HFFc6 (cell line): ENCODE measurements at regions not wholly inside any gene's neighbourhood (a gene's known extent, or its start where the extent isn't known, plus 50 kb on each side); places are given as distances from the start of the nearest gene placed in this dataset.
A peak's percentile ranks its signal among the peaks of the same experiment; 100 is the strongest.

Experiments
- DNase-seq: peaks from one replicate; pipeline ENCODE4 v3.0.0-alpha.2; 2018
- H3K27ac Mint-ChIP-seq: 2 replicates; pipeline ENCODE4 v1.8.0; 2020; ENCODE audit warnings: mild to moderate bottlenecking, mixed read lengths
- H3K27me3 Mint-ChIP-seq: 2 replicates; pipeline ENCODE4 v1.8.0; 2021; ENCODE audit warnings: mild to moderate bottlenecking, moderate library complexity, mixed read lengths; ENCODE audit not compliant: insufficient read depth
- H3K36me3 Mint-ChIP-seq: 2 replicates; pipeline ENCODE4 v1.8.0; 2021; ENCODE audit warnings: low read depth, mixed read lengths
- H3K4me1 Mint-ChIP-seq: 2 replicates; pipeline ENCODE4 v1.8.0; 2020; ENCODE audit warnings: low read depth, mixed read lengths
- H3K4me3 Mint-ChIP-seq: 2 replicates; pipeline ENCODE4 v1.8.0; 2020; ENCODE audit warnings: mild to moderate bottlenecking, moderate library complexity, mixed read lengths
- H3K9me3 Mint-ChIP-seq: 2 replicates; pipeline ENCODE4 v1.8.0; 2020; ENCODE audit warnings: mild to moderate bottlenecking, mixed read lengths
- CTCF ChIP-seq: fragments of 200-600 bp; sonication (generic); IDR thresholded peaks from 2 replicates; pipeline ENCODE4 v1.5.0; 2021; ENCODE audit warnings: antibody characterized with exemption, mild to moderate bottlenecking

GRCh38 chr16:86964796-86965241, 352.4 kb downstream of the C16orf95 start:
- Mint-ChIP-seq H3K4me1 (peaks cover 19% of the 10 kb centered on the region), H3K36me3 (0 out of 2 replicates have a peak, but pooled peaks cover under 1% of the 10 kb centered on the region), H3K27me3 (peaks cover 65% of the 10 kb centered on the region), H3K27ac (no peak overlapping the region), H3K4me3 (no peak overlapping the region), H3K9me3 (peaks cover 2% of the 10 kb centered on the region)
- no peak for TF ChIP-seq CTCF
- no peak for DNase-seq

DNA sequence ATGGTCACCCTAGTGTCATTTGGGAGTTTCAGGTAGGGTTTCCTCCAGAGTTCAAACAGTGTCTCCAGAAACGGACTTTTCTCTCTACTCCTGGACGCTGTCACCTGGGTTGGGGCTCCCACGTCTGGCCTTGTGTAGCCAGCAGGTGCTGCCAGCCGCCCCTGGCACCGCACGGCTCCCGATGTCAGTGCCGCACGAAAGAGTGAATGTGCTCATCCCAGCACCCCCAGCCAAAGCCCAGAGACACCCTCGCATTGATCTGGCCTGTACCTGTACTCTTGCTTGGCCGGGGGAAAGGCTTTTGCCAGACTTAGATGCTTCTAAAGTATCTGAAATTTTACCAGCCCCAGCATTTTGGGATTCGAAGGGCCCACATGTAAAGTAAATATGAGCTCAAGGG, 351.9 kb downstream of the C16orf95 start:
- no peak overlapping the region for H3K27ac Mint-ChIP-seq
- H3K4me3 Mint-ChIP-seq: no peak overlapping the region
- peaks cover 5% of the 10 kb centered on the region; the same call in 1 of the 2 replicates for H3K36me3 Mint-ChIP-seq
- H3K4me1 Mint-ChIP-seq: peaks cover 17% of the 10 kb centered on the region
- peaks cover 65% of the 10 kb centered on the region for H3K27me3 Mint-ChIP-seq
- no peak for DNase-seq
- TF ChIP-seq CTCF: no peak
- peaks cover 5% of the 10 kb centered on the region for H3K9me3 Mint-ChIP-seq

GRCh38 chr16:86965840-86966550, 351.2 kb downstream of the C16orf95 start:
- no peak overlapping the region for H3K27ac Mint-ChIP-seq
- no peak for DNase-seq
- H3K9me3 Mint-ChIP-seq: peaks cover 5% of the 10 kb centered on the region
- H3K27me3 Mint-ChIP-seq: peaks cover 62% of the 10 kb centered on the region
- no peak overlapping the region for H3K4me3 Mint-ChIP-seq
- H3K4me1 Mint-ChIP-seq: peaks cover 11% of the 10 kb centered on the region
- TF ChIP-seq CTCF: 0 out of 2 replicates have a peak, but pooled peaks have one; percentile 11
- peaks cover 5% of the 10 kb centered on the region; the same call in 1 of the 2 replicates for H3K36me3 Mint-ChIP-seq

- Mint-ChIP-seq H3K4me1 (peaks cover 3% of the 10 kb centered on the region), H3K4me3 (no peak overlapping the region), H3K27me3 (peaks cover 58% of the 10 kb centered on the region), H3K9me3 (peaks cover 5% of the 10 kb centered on the region), H3K36me3 (peaks cover 5% of the 10 kb centered on the region; the same call in 1 of the 2 replicates), H3K27ac (no peak overlapping the region)
- no peak for TF ChIP-seq CTCF
- DNase-seq: no peak
Measured at GRCh38 chr16:86966777-86967176, 350.4 kb downstream of the C16orf95 start.

- Mint-ChIP-seq H3K4me1 (no peaks in the 10 kb centered on the region), H3K9me3 (peaks cover 11% of the 10 kb centered on the region), H3K4me3 (no peak overlapping the region), H3K36me3 (peaks cover 5% of the 10 kb centered on the region; the same call in 1 of the 2 replicates), H3K27me3 (peaks cover 44% of the 10 kb centered on the region), H3K27ac (no peak overlapping the region)
- TF ChIP-seq CTCF: no peak
- DNase-seq: no peak
Measured at GRCh38 chr16:86968866-86969265, 348.3 kb downstream of the C16orf95 start.
